ENCODE measurements at regions not wholly inside any gene's neighbourhood (a gene's known extent, or its start where the extent isn't known, plus 50 kb on each side); places are given as distances from the start of the nearest gene placed in this dataset.

- TF ChIP-seq CTCF (IDR thresholded peaks at IDR 0.05) (no peak), POLR2AphosphoS5 (IDR thresholded peaks at IDR 0.05) (no peak), POLR2A (IDR thresholded peaks at IDR 0.05) (no peak)
- no peak overlapping the region for H3K27ac ChIP-seq
- H3K4me3 ChIP-seq: no peak overlapping the region
- DNase-seq: no peak
- no peaks in the 10 kb centered on the region for H3K27me3 ChIP-seq
- WGBS, 2 donors (ENCODE audit: low coverage in 1 of 2): 86% methylated on average over 6 of the region's 6 CpGs; no CpG with 5 or more reads in 1 of the 2 donors
- no peaks in the 10 kb centered on the region for H3K36me3 ChIP-seq
- H3K4me1 ChIP-seq: no peaks in the 10 kb centered on the region
- in situ Hi-C loops (cut with MboI; ENCODE audit: low pct_ligation_motif_present in 1 of 4, low pct_unique_long_range_greater_than_20kb in 1 of 4, low sequenced_read_pairs in 3 of 4): no loop called here
- H3K9me3 ChIP-seq: no peaks in the 10 kb centered on the region
- intact Hi-C loops (cut with DNase I; ENCODE audit: low total_unique reads): no loop called here
Measured at GRCh38 chr1:181345146-181345545, 138.2 kb upstream of the CACNA1E start.

GRCh38 chr1:181347495-181348390 is 135.6 kb upstream of the CACNA1E start:
- no peaks in the 10 kb centered on the region for H3K27me3 ChIP-seq
- no peaks in the 10 kb centered on the region for H3K36me3 ChIP-seq
- no peak for DNase-seq
- H3K4me1 ChIP-seq: no peaks in the 10 kb centered on the region
- H3K4me3 ChIP-seq: no peak overlapping the region
- intact Hi-C loops (cut with DNase I; ENCODE audit: low total_unique reads): no loop called here
- H3K9me3 ChIP-seq: no peaks in the 10 kb centered on the region
- no peak for TF ChIP-seq EP300 (IDR thresholded peaks at IDR 0.05; ENCODE audit: low read depth)
- TF ChIP-seq POLR2A (IDR thresholded peaks at IDR 0.05): no peak
- no peak for TF ChIP-seq CTCF (IDR thresholded peaks at IDR 0.05)
- no peak for TF ChIP-seq POLR2AphosphoS5 (IDR thresholded peaks at IDR 0.05)
- 84% methylated on average over 14 of the region's 14 CpGs; no CpG with 5 or more reads in 1 of the 2 donors for WGBS, 2 donors (ENCODE audit: low coverage in 1 of 2)
- in situ Hi-C loops (cut with MboI; ENCODE audit: low pct_ligation_motif_present in 1 of 4, low pct_unique_long_range_greater_than_20kb in 1 of 4, low sequenced_read_pairs in 3 of 4): no loop called here
- no peak overlapping the region for H3K27ac ChIP-seq

GRCh38 chr1:181349512-181349911 is 133.8 kb upstream of the CACNA1E start:
- intact Hi-C loops (cut with DNase I; ENCODE audit: low total_unique reads): no loop called here
- Histone ChIP-seq H3K27me3 (no peaks in the 10 kb centered on the region), H3K27ac (no peak overlapping the region), H3K4me3 (no peak overlapping the region), H3K4me1 (no peaks in the 10 kb centered on the region), H3K9me3 (no peaks in the 10 kb centered on the region), H3K36me3 (no peaks in the 10 kb centered on the region)
- in situ Hi-C loops (cut with MboI; ENCODE audit: low pct_ligation_motif_present in 1 of 4, low pct_unique_long_range_greater_than_20kb in 1 of 4, low sequenced_read_pairs in 3 of 4): no loop called here
- no peak for DNase-seq
- no peak for TF ChIP-seq POLR2A (IDR thresholded peaks at IDR 0.05)
- TF ChIP-seq POLR2AphosphoS5 (IDR thresholded peaks at IDR 0.05): no peak
- TF ChIP-seq CTCF (IDR thresholded peaks at IDR 0.05): no peak
- no peak for TF ChIP-seq EP300 (IDR thresholded peaks at IDR 0.05; ENCODE audit: low read depth)
- 67 to 70% methylated on average over 2 of the region's 2 CpGs for WGBS, 2 donors (ENCODE audit: low coverage in 1 of 2)

GRCh38 chr1:181350131-181350530 is 133.2 kb upstream of the CACNA1E start:
- Histone ChIP-seq H3K9me3 (no peaks in the 10 kb centered on the region), H3K4me1 (no peaks in the 10 kb centered on the region), H3K36me3 (no peaks in the 10 kb centered on the region), H3K27ac (no peak overlapping the region), H3K4me3 (no peak overlapping the region), H3K27me3 (no peaks in the 10 kb centered on the region)
- TF ChIP-seq POLR2A (IDR thresholded peaks at IDR 0.05): no peak
- no peak for TF ChIP-seq EP300 (IDR thresholded peaks at IDR 0.05; ENCODE audit: low read depth)
- intact Hi-C loops (cut with DNase I; ENCODE audit: low total_unique reads) (no loop called here), in situ Hi-C loops (cut with MboI; ENCODE audit: low pct_ligation_motif_present in 1 of 4, low pct_unique_long_range_greater_than_20kb in 1 of 4, low sequenced_read_pairs in 3 of 4) (no loop called here)
- 90% methylated on average over 7 of the region's 7 CpGs; no CpG with 5 or more reads in 1 of the 2 donors for WGBS, 2 donors (ENCODE audit: low coverage in 1 of 2)
- DNase-seq: no peak
